GM12864 (cell line): ENCODE measurements at regions not wholly inside any gene's neighbourhood (a gene's known extent, or its start where the extent isn't known, plus 50 kb on each side); places are given as distances from the start of the nearest gene placed in this dataset.
"Not testable (repeated sequence)": the region's sequence is repeated elsewhere in the genome, so short reads cannot be mapped to it uniquely, and the experiment has no call there.

Experiments
- DNase-seq: peaks from one replicate; pipeline ENCODE4 v3.0.0-alpha.2; 2011; ENCODE audit warnings: low read depth
- H3K4me3 ChIP-seq: 2 replicates; pipeline ENCODE4 v1.5.1; 2011; ENCODE audit warnings: mild to moderate bottlenecking, low read depth, low read length, control low read depth
- TF ChIP-seq, protein P1 (sequence below): IDR thresholded peaks from 2 replicates; pipeline ENCODE4 v1.5.1; 2011; ENCODE audit warnings: low read depth, mild to moderate bottlenecking, moderate library complexity, low read length, control low read depth, inconsistent platforms; ENCODE audit errors: missing control alignments

DNA sequence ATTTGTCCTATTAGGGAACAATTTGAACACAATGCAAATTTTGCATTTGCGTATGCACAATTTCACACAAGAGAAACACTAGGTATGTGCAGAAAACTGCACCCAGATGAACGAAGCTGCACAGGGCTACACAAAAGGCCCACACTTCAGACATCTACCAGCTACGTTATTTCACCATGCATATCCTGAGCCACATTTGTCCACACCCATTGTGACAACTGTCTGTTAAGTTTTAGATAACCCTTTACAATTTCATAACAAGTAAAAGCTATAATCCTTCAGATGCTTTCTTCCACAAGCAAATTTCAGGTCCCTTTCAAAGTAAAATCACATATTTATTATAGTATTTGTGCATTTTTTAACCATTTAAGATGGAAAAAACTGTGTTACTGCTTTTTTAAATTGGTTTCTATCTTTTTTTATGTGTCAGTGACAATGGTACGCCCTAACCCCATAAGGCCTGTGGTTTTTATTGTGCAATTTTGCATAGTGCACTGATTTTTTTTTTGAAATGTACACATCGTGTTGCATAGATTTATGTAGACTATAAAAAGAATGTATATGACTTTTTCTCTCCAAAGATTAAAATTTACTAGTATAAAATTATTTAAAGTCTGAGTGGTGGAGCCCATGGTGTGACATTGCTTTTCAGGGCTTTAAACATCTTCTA is 87.8 kb upstream of the BTG1 start:
- DNase-seq: no peak
- H3K4me3 ChIP-seq: no peak overlapping the region
- TF ChIP-seq, protein P1, sequence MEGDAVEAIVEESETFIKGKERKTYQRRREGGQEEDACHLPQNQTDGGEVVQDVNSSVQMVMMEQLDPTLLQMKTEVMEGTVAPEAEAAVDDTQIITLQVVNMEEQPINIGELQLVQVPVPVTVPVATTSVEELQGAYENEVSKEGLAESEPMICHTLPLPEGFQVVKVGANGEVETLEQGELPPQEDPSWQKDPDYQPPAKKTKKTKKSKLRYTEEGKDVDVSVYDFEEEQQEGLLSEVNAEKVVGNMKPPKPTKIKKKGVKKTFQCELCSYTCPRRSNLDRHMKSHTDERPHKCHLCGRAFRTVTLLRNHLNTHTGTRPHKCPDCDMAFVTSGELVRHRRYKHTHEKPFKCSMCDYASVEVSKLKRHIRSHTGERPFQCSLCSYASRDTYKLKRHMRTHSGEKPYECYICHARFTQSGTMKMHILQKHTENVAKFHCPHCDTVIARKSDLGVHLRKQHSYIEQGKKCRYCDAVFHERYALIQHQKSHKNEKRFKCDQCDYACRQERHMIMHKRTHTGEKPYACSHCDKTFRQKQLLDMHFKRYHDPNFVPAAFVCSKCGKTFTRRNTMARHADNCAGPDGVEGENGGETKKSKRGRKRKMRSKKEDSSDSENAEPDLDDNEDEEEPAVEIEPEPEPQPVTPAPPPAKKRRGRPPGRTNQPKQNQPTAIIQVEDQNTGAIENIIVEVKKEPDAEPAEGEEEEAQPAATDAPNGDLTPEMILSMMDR: no peak

DNA sequence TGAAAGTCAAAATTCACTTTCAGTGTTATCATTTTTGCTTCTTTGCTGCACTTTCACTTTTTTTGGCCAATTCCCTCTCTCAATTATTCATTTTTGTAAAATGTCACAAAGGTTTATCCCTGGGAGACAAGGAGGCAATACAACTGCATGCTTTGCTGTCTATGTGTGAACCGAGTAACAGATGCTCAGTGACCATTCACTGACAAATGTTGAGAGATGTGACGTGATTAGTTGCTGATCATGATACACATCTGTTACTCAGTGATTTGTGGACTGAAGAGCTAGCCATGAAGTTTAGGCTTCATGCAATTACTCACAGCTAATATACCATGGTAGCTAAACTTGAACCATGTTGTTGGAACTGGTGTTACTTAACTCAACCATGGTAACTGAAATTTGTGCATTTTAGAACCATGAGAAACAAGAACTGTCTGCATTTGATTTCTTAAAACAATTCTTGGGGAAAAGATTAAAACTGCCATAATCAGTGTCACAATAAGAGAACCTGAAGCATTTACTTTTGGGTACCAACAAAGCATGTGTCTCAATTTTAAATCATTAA is 86.8 kb upstream of the BTG1 start:
- not testable (repeated sequence) for H3K4me3 ChIP-seq, DNase-seq

DNA sequence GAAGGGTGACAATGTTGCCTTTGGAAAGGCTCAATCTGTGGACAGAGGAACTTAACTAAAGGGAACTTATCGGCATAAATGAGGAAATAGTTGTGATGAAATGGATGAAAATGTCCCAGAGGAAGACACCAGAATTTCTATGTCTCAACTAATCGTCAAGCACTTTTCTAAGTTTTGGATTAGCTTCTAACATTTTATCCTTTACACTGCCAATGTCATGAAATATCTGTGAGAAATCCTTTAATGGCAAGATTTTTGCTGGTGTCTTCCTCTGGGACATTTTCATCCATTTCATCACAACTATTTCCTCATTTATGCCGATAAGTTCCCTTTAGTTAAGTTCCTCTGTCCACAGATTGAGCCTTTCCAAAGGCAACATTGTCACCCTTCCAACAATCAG is 86.3 kb upstream of the BTG1 start:
- not testable (repeated sequence) for DNase-seq, H3K4me3 ChIP-seq

DNA sequence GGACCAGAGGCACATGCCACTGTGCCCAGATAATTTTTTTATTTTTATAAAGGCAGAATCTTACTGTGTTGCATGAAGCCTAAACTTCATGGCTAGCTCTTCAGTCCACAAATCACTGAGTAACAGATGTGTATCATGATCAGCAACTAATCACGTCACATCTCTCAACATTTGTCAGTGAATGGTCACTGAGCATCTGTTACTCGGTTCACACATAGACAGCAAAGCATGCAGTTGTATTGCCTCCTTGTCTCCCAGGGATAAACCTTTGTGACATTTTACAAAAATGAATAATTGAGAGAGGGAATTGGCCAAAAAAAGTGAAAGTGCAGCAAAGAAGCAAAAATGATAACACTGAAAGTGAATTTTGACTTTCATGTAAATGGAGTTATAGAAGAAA is 85.9 kb upstream of the BTG1 start:
- not testable (repeated sequence) for DNase-seq, H3K4me3 ChIP-seq

DNA sequence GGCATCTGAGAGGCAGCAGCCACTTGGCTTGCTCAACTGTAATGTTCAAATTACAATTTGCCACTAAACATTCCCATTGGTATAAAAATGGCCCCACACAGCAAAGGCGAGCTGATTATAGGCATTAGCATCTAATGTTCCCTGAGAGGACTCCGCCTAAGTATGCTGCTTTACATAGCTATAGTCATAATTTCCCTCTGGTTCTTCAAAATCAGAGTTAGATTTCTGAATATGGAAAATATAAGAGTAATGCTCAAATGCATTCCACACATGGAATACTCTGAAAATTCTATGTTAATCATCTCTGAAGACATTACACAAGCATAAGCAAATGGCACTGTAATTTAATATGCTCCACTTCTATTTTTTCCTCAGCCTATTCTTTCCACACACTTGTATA is 83.7 kb upstream of the BTG1 start:
- no peak overlapping the region for H3K4me3 ChIP-seq
- TF ChIP-seq, protein P1: no peak
- no peak for DNase-seq

DNA sequence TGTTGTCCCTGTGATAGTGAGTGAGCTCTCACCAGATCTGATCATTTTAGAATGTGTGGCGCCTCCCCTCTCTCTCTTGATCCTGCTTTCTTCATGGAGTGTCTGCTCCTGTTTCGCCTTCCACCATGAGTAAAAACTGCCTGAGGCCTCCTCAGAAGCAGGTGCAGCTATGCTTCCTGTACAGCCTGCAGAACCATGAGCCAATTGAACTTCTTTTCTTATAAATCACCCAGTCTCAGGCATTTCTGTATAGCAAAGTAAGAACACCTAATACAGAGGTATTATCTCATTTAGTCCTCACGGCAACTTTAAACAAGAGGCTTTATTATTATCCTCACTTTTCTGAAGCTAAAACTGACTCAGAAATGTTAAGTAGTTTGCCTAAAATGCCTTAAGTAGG is 81.3 kb upstream of the BTG1 start:
- no peak for DNase-seq
- TF ChIP-seq, protein P1: no peak
- H3K4me3 ChIP-seq: no peak overlapping the region

DNA sequence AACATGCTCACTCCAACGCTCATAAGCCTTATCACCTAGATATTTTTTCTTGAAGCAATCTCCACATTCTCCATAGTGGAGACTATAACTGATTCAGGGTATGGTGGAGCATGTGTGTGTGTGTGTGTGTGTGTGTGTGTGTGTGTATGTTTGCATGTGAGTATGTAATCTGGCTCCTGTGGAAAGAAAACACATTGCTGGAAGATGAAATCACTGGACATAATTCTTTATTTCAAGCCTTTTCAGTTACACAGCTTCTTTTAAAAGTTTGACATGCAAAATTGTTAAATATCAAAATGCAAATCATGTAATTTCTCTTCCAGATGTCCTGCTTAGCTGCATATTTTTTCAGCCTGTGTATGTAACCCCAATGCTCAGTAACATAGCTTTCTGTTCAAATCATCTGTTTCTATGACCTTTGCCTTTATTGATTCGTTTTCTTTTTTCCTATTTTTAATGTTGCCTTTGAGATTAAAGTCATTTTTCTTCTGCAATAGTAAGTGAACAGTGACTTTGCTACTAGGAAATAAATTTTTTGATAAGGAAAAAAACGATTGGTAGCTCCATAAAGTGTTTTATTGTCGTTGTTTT is 80.5 kb upstream of the BTG1 start:
- TF ChIP-seq, protein P1: no peak
- no peak for DNase-seq
- no peak overlapping the region for H3K4me3 ChIP-seq

DNA sequence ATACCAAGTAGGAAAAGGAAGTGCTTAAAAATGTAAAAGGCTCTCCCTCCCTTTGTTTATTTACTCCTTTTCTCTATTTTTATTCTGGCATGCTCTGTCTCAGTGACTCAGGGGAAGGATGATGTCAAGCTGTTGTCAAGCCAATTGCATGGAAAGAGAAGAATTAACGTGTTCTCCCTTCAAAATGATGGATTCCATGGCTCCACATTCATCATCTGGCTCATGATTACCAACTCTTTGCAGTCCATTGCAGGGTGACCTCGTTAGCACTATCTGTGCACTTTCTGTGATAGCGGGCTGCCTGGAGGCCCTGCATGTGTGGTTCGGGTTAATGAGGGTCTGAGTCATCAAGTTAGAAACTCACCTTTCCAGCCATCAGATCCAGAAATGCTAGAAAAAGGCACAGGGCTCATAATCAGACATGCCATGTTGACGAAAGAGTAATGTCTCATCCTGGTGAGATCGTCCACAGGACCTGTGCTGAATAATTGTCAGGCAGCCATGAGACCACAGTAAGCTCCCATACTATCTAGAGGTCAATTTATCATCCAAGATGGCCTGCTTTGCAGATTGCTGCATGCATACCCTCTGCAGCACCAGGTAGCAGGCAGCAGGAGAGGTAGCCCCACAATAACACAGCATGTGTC is 79.2 kb upstream of the BTG1 start:
- no peak for DNase-seq
- no peak overlapping the region for H3K4me3 ChIP-seq
- TF ChIP-seq, protein P1: no peak
